ENCODE measurements at regions not wholly inside any gene's neighbourhood (a gene's known extent, or its start where the extent isn't known, plus 50 kb on each side); places are given as distances from the start of the nearest gene placed in this dataset.

DNA sequence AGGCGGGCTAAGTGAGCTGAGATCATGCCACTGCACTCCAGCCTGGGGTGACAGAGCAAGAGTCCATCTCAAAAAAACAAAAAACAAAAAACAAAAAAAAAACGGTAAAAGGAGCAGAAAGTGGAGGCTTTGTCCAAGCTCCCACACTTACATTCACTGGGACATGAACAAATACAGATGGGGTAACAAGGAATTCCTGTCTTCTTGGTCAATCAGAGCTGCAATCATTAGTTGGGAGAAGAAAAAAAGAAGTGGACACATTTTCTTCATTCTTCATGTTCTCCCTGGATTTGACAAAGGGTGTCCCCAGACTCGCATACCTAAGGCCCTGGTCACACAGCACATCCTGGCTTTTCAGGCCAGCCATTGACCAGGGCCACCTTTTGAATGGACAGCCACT, 124.6 kb downstream of the SOCS6 start:
- TF ChIP-seq, protein P1, sequence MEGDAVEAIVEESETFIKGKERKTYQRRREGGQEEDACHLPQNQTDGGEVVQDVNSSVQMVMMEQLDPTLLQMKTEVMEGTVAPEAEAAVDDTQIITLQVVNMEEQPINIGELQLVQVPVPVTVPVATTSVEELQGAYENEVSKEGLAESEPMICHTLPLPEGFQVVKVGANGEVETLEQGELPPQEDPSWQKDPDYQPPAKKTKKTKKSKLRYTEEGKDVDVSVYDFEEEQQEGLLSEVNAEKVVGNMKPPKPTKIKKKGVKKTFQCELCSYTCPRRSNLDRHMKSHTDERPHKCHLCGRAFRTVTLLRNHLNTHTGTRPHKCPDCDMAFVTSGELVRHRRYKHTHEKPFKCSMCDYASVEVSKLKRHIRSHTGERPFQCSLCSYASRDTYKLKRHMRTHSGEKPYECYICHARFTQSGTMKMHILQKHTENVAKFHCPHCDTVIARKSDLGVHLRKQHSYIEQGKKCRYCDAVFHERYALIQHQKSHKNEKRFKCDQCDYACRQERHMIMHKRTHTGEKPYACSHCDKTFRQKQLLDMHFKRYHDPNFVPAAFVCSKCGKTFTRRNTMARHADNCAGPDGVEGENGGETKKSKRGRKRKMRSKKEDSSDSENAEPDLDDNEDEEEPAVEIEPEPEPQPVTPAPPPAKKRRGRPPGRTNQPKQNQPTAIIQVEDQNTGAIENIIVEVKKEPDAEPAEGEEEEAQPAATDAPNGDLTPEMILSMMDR (IDR thresholded peaks at IDR 0.05; ENCODE audit: poor library complexity) = no peak
- no peak for TF ChIP-seq EZH2 (IDR thresholded peaks at IDR 0.05; ENCODE audit: borderline replicate concordance)
